ENCODE measurements at regions not wholly inside any gene's neighbourhood (a gene's known extent, or its start where the extent isn't known, plus 50 kb on each side); places are given as distances from the start of the nearest gene placed in this dataset.

- Mint-ChIP-seq H3K4me1 (no peaks in the 10 kb centered on the region), H3K4me3 (no peak overlapping the region), H3K27me3 (ENCODE audit: low read depth in 3 of 3) (no peaks in the 10 kb centered on the region), H3K9me3 (peaks cover 0 to 8% (median 3%) of the 10 kb centered on the region in 7 donors), H3K36me3 (no peaks in the 10 kb centered on the region), H3K27ac (peak overlapping the region in 1 of 7 donors; percentile 82)
- Histone ChIP-seq H3K4me3 (replicated peaks in 1 of 3; ENCODE audit: low read depth in 2 of 3, low read length in 3 of 3) (no peak overlapping the region), H3K4me2 (replicated peaks; ENCODE audit: extremely low read depth, low read length, poor library complexity, severe bottlenecking) (no peak overlapping the region), H3K79me2 (ENCODE audit: insufficient read depth, low read length) (no peaks in the 10 kb centered on the region), H3K9ac (ENCODE audit: insufficient read depth, low read length, poor library complexity, severe bottlenecking) (no peak overlapping the region), H2AFZ (ENCODE audit: insufficient read depth, low read depth, low read length, poor library complexity, severe bottlenecking) (no peak overlapping the region), H3K36me3 (replicated peaks in 1 of 2; ENCODE audit: control insufficient read depth in 1 of 2, insufficient read depth in 2 of 2, low read length in 2 of 2) (no peaks in the 10 kb centered on the region), H4K20me1 (ENCODE audit: insufficient read depth, low read length) (no peaks in the 10 kb centered on the region), H3K9me3 (replicated peaks in 1 of 2; ENCODE audit: control insufficient read depth in 1 of 2, insufficient read depth in 1 of 2, low read length in 2 of 2) (no peaks in the 10 kb centered on the region), H3K27me3 (ENCODE audit: control insufficient read depth in 2 of 2, insufficient read depth in 2 of 2, low read length in 2 of 2) (no peaks in the 10 kb centered on the region), H3K27ac (ENCODE audit: low read depth in 1 of 2, low read length in 2 of 2) (no peak overlapping the region), H3K4me1 (ENCODE audit: control insufficient read depth in 1 of 2, insufficient read depth in 2 of 2, low read length in 2 of 2) (no peaks in the 10 kb centered on the region)
- TF ChIP-seq CTCF (IDR thresholded peaks at IDR 0.05) = no peak
- WGBS (ENCODE audit: insufficient coverage) = no CpG with 5 or more reads among the region's 2 CpGs
- no peak for DNase-seq
- intact Hi-C loops (cut with micrococcal nuclease) = no loop called here
Measured at GRCh38 chr2:160859096-160859495, 301.1 kb upstream of the TANK start.

GRCh38 chr2:160862226-160862625 lies 298.0 kb upstream of the TANK start:
- intact Hi-C loops (cut with micrococcal nuclease) = no loop called here
- H3K27me3 ChIP-seq (ENCODE audit: control insufficient read depth in 2 of 2, insufficient read depth in 2 of 2, low read length in 2 of 2) = no peaks in the 10 kb centered on the region
- H3K9ac ChIP-seq (ENCODE audit: insufficient read depth, low read length, poor library complexity, severe bottlenecking) = no peak overlapping the region

More at GRCh38 chr2:160862226-160862625, 298.0 kb upstream of the TANK start:
- no peak overlapping the region for H3K4me3 ChIP-seq (replicated peaks in 1 of 3; ENCODE audit: low read depth in 2 of 3, low read length in 3 of 3)
- Mint-ChIP-seq H3K36me3 (no peaks in the 10 kb centered on the region), H3K4me3 (no peak overlapping the region), H3K27ac (no peak overlapping the region), H3K9me3 (no peaks in the 10 kb centered on the region), H3K27me3 (ENCODE audit: low read depth in 3 of 3) (no peaks in the 10 kb centered on the region), H3K4me1 (no peaks in the 10 kb centered on the region)
- no peaks in the 10 kb centered on the region for H3K79me2 ChIP-seq (ENCODE audit: insufficient read depth, low read length)
- H3K4me2 ChIP-seq (replicated peaks; ENCODE audit: extremely low read depth, low read length, poor library complexity, severe bottlenecking) = no peak overlapping the region
- H2AFZ ChIP-seq (ENCODE audit: insufficient read depth, low read depth, low read length, poor library complexity, severe bottlenecking) = no peak overlapping the region
- no peak for DNase-seq
- H4K20me1 ChIP-seq (ENCODE audit: insufficient read depth, low read length) = no peaks in the 10 kb centered on the region
- H3K36me3 ChIP-seq (replicated peaks in 1 of 2; ENCODE audit: control insufficient read depth in 1 of 2, insufficient read depth in 2 of 2, low read length in 2 of 2) = no peaks in the 10 kb centered on the region
- WGBS (ENCODE audit: insufficient coverage) = no CpG with 5 or more reads among the region's 2 CpGs
- no peak for TF ChIP-seq CTCF (IDR thresholded peaks at IDR 0.05)
- no peak overlapping the region for H3K27ac ChIP-seq (ENCODE audit: low read depth in 1 of 2, low read length in 2 of 2)
- H3K4me1 ChIP-seq (ENCODE audit: control insufficient read depth in 1 of 2, insufficient read depth in 2 of 2, low read length in 2 of 2) = no peaks in the 10 kb centered on the region
- H3K9me3 ChIP-seq (replicated peaks in 1 of 2; ENCODE audit: control insufficient read depth in 1 of 2, insufficient read depth in 1 of 2, low read length in 2 of 2) = no peaks in the 10 kb centered on the region

Measured in CD14-positive monocyte (primary cell).